ENCODE measurements at regions not wholly inside any gene's neighbourhood (a gene's known extent, or its start where the extent isn't known, plus 50 kb on each side); places are given as distances from the start of the nearest gene placed in this dataset.
"Not testable (repeated sequence)": the region's sequence is repeated elsewhere in the genome, so short reads cannot be mapped to it uniquely, and the experiment has no call there.

DNA sequence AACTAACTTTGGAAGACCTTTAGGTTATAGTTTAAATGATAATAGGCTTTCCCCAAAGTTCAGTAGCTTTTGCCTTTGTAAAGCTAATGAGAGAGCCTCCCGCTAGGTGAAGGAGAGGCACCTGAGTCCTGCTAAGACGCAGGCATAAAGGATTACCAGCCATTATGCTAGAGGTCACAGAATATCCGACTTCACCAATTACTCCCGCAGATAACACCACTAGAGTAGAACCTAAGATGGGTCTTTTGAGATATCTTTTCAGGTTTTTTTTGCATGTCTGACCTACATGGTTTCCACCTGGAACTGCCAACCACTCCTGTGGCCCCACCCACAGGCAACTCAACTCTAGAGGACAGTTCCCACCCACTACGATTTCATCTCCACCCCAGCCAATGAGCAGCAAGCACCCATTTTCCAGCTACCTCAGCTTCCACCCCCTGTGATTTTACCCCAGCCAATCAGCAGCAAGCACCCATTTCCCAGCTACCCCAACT, 314.3 kb downstream of the BRD1 start:
- no peak overlapping the region for H3K4me3 ChIP-seq
- TF ChIP-seq, protein P1, sequence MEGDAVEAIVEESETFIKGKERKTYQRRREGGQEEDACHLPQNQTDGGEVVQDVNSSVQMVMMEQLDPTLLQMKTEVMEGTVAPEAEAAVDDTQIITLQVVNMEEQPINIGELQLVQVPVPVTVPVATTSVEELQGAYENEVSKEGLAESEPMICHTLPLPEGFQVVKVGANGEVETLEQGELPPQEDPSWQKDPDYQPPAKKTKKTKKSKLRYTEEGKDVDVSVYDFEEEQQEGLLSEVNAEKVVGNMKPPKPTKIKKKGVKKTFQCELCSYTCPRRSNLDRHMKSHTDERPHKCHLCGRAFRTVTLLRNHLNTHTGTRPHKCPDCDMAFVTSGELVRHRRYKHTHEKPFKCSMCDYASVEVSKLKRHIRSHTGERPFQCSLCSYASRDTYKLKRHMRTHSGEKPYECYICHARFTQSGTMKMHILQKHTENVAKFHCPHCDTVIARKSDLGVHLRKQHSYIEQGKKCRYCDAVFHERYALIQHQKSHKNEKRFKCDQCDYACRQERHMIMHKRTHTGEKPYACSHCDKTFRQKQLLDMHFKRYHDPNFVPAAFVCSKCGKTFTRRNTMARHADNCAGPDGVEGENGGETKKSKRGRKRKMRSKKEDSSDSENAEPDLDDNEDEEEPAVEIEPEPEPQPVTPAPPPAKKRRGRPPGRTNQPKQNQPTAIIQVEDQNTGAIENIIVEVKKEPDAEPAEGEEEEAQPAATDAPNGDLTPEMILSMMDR (IDR thresholded peaks at IDR 0.05), result no peak
- H3K27me3 ChIP-seq, result no peaks in the 10 kb centered on the region
- peaks cover 0 to 14% of the 10 kb centered on the region in 2 donors for H3K9me3 ChIP-seq
- no peak overlapping the region for H3K27ac ChIP-seq
- DNase-seq (ENCODE audit: low spot score), result no peak
- no peaks in the 10 kb centered on the region for H3K36me3 ChIP-seq
- peaks cover 0 to 10% of the 10 kb centered on the region in 2 donors for H3K4me1 ChIP-seq

GRCh38 chr22:49512487-49513165, 315.0 kb downstream of the BRD1 start:
- Histone ChIP-seq H3K36me3 (no peaks in the 10 kb centered on the region), H3K9me3 (peaks cover 0 to 14% of the 10 kb centered on the region in 2 donors), H3K27ac (no peak overlapping the region), H3K4me1 (peaks cover 0 to 10% of the 10 kb centered on the region in 2 donors), H3K4me3 (no peak overlapping the region), H3K27me3 (no peaks in the 10 kb centered on the region)
- TF ChIP-seq, protein P1 (IDR thresholded peaks at IDR 0.05), result no peak
- DNase-seq (ENCODE audit: low spot score), result no peak

DNA sequence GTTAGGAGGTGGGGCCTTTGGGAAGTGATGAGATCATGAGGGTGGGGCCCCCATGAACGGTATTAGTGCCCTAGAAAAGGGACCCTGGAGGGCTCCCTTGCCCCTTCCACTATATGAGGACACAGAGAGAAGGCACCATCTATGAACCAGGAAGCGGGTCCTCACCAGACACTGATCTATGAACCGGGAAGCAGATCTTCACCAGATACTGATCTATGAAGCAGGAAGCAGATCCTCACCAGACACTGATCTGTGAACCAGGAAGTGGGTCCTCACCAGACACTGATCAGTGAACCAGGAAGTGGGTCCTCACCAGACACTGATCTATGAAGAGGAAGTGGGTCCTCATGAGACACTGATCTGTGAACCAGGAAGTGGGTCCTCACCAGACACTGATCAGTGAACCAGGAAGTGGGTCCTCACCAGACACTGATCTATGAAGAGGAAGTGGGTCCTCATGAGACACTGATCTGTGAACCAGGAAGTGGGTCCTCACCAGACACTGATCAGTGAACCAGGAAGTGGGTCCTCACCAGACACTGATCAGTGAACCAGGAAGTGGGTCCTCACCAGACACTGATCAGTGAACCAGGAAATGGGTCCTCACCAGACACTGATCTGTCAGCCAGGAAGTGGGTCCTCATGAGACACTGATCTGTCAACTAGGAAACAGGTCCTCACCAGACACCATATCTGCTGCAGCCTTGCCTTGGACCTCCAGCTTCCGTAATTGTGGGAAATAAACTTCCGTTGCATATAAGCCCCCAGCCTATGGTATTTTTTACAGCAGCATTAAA, 316.1 kb downstream of the BRD1 start:
- H3K4me1 ChIP-seq; H3K27ac ChIP-seq; H3K36me3 ChIP-seq; DNase-seq (ENCODE audit: low spot score); H3K4me3 ChIP-seq; H3K27me3 ChIP-seq: not testable (repeated sequence)
- H3K9me3 ChIP-seq, result peaks cover 0 to 14% of the 10 kb centered on the region in 2 donors

DNA sequence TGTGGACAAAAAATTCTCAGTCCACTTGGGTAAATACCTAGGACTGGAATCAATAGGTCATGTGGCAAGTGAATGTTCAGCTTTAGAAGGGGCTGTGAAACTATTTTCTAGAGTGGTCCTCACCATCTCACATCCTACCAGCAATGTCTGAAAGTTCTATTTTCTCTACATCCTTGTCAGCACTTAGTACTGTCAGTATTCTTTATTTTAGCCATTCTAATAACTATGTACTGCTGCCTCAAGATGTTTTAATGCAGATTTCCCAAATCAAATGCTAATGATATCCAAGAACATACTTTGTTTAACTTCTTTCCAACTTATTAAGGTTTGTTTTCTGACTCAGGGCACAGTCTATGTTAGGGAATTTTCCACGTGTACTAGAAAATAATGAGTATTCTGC, 317.0 kb downstream of the BRD1 start:
- no peaks in the 10 kb centered on the region for H3K36me3 ChIP-seq
- no peaks in the 10 kb centered on the region for H3K27me3 ChIP-seq
- no peak overlapping the region for H3K4me3 ChIP-seq
- TF ChIP-seq, protein P1 (IDR thresholded peaks at IDR 0.05), result no peak
- H3K27ac ChIP-seq, result no peak overlapping the region
- H3K9me3 ChIP-seq, result peaks cover 0 to 14% of the 10 kb centered on the region in 2 donors
- H3K4me1 ChIP-seq, result no peaks in the 10 kb centered on the region
- no peak for DNase-seq (ENCODE audit: low spot score)

DNA sequence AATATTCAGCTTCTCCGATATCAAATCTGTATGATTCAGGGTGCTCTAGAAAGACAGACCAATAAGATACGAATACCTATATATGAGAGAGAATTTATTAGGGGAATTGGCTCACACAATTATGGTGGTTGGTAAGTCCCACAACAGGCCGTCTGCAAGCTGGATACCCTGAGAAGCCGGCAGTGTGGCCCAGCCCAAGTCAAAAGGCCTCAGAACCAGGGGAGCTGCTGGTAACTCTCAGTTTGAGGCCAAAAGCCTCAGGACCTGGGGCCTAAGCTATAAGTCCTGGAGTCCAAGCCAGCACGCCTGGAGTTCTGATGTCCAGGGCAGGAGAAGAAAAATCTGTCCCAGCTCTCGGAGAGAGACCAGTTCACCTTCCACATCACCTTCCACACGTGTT, 318.7 kb downstream of the BRD1 start:
- H3K4me3 ChIP-seq, result no peak overlapping the region
- H3K27me3 ChIP-seq, result no peaks in the 10 kb centered on the region
- DNase-seq (ENCODE audit: low spot score), result no peak
- TF ChIP-seq, protein P1 (IDR thresholded peaks at IDR 0.05), result no peak
- H3K36me3 ChIP-seq, result no peaks in the 10 kb centered on the region
- H3K4me1 ChIP-seq, result no peaks in the 10 kb centered on the region
- H3K27ac ChIP-seq, result no peak overlapping the region
- H3K9me3 ChIP-seq, result peaks cover 0 to 14% of the 10 kb centered on the region in 2 donors

- H3K36me3 ChIP-seq, result no peaks in the 10 kb centered on the region
- no peaks in the 10 kb centered on the region for H3K27me3 ChIP-seq
- TF ChIP-seq, protein P1 (IDR thresholded peaks at IDR 0.05), result no peak
- no peak for DNase-seq (ENCODE audit: low spot score)
- peaks cover 0 to 14% of the 10 kb centered on the region in 2 donors for H3K9me3 ChIP-seq
- no peak overlapping the region for H3K4me3 ChIP-seq
- no peak overlapping the region for H3K27ac ChIP-seq
- H3K4me1 ChIP-seq, result no peaks in the 10 kb centered on the region
Measured at GRCh38 chr22:49508561-49508960, 319.1 kb downstream of the BRD1 start.

Data from right atrium auricular region (tissue), 2 donors.